NCI-H748 (cell line): ENCODE measurements at regions not wholly inside any gene's neighbourhood (a gene's known extent, or its start where the extent isn't known, plus 50 kb on each side); places are given as distances from the start of the nearest gene placed in this dataset.
"Not testable (repeated sequence)": the region's sequence is repeated elsewhere in the genome, so short reads cannot be mapped to it uniquely, and the experiment has no call there.

ENCODE experiments used
- DNase-seq: peaks from one replicate; lab custom pipeline; 2025; ENCODE audit not compliant: unreplicated experiment; lab: John Stamatoyannopoulos, UW

- DNase-seq, result no peak
Measured at GRCh38 chr19:30066781-30067759, 125.0 kb downstream of the URI1 start.

DNA sequence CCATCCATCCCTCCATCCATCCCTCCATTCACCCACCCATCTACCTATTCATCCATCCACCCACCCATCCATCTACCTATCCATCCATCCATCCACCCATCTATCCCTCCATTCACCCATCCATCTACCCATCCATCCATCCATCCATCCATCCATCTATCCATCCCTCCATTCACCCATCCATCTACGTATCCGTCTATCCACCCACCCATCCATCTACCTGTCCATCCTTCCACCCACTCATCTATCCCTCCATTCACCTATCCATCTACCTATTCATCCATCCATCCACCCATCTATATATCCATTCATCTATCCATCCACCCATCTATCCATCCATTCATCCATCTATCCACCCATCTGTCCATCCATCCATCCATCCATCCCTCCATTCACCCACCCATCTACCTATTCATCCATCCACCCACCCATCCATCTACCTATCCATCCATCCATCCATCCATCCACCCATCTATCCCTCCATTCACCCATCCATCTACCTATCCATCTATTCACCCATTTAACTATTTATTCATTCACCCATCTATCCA lies 126.0 kb downstream of the URI1 start:
- not testable (repeated sequence) for DNase-seq

GRCh38 chr19:30068528-30069395 lies 126.7 kb downstream of the URI1 start:
- DNase-seq, result no peak

GRCh38 chr19:30069535-30070197 lies 127.6 kb downstream of the URI1 start:
- no peak for DNase-seq

- no peak for DNase-seq
Measured at GRCh38 chr19:30070198-30070967, 128.3 kb downstream of the URI1 start.

DNA sequence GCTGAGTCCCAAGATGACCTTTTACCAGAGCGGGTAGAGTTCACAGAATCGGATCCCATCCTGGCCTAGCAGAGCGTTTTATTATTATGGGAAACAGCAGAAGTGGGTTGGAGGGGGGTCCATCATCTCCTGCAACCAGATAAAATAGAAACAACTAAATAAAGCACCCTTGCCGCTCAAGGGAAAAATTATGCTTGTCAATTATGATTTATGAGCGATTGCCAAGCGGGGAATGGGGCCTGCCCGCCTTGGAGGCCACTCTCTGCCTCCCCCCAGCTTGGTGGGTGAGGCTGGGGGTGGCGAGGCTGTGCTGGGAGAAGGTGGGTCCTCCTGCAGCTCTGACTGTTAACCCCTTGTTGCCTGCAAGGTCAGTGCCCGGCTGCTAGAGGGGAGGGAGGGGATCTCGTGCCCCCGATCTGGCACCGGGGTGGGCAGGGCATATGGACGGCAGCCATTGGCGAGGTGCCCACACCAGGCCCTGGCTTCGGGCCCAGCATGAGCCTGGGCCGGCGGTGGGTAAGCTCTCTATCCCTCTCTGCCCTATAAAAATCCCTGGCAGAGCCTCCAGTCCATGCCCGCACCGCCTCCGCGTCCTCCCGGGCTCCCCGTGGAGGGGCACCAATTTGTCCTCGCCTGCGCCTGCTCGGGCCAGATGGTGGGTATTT lies 129.1 kb downstream of the URI1 start:
- DNase-seq, result no peak

GRCh38 chr19:30071871-30072270 lies 129.8 kb downstream of the URI1 start:
- DNase-seq, result no peak

DNA sequence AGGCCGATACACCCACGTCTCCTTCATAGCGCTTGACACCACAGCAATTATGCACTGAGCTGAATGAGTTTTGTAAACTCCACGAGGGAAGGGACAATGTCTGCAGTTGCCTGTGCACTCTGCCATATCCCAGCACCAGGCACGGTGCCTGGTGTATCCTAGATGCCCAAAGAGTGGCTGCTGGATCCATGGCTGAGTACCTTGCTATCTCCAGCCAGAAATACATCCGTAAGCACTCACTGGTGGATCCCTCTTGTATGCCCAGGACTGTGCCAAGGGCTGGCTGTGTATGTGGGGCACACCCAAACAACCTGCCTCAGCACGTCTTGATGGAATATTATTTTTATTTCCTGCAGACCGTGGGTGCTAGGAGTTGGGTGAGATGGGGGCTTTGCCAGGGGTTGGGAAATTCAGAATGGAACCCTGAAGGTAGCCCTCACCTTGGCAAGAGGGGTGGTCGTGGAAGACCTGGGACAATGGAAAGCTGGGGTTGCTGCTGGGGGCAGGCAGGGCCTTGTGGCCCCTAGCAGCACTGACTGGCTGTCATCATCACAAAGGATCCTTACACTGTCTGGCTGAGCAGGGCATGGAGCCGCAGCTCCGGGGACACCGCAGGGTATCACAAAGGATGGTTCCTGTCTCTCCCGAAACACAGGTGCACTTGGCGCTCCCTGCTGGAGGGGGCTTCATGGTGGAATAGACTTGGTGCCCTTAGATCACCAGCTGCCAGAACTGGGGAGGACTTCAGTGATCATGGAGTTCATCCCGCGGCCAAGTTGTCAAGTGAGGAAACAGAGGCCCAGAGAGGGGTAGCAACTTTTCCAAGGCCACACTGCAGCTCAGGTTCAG lies 131.3 kb downstream of the URI1 start:
- no peak for DNase-seq

DNA sequence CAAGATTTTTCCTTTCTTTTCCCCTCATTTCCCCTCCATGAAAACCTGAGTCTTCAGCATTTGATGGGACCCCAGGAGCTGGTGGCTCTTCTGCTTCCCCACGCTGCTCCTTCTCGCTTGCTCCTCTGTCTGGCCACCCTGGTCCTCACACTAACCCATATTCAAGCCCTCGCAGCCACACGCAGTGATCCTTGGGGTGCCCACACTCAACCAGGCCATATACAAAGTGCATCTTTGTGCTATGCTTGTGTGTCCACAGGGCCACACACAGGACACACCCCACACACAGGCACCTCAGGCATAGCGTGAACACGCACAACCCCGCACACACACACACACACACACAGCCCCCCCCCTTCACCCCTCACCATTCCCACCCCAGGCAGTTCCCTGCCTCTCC lies 132.1 kb downstream of the URI1 start:
- DNase-seq, result no peak

GRCh38 chr19:30074741-30075715 lies 133.0 kb downstream of the URI1 start:
- no peak for DNase-seq

GRCh38 chr19:30076101-30076551 lies 134.1 kb downstream of the URI1 start:
- no peak for DNase-seq

GRCh38 chr19:30076751-30077670 lies 135.0 kb downstream of the URI1 start:
- no peak for DNase-seq

DNA sequence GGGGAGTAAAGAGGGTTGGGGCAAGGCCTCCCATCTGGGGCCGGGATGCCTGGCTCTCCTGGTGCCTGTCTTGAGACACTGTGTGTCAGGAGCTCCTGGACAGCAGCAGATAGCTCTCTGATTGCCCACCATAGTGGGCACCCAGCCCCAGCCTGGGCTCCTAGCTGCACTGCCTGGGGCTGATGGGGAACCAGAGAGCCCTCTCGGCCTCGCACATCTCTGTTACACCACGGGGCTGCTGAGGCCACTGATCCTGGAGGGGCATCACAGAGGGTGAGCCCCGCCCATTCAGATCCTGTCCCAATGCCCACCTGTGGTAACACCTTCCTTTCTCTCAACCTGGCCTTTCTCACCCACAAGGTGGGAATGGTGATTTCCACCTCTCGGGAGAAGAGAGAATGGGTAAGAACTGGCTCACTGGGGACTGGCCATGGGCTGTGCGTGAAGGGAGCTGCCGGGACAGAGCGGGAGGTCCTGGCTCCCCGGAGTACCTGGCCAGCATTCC lies 135.9 kb downstream of the URI1 start:
- no peak for DNase-seq

DNA sequence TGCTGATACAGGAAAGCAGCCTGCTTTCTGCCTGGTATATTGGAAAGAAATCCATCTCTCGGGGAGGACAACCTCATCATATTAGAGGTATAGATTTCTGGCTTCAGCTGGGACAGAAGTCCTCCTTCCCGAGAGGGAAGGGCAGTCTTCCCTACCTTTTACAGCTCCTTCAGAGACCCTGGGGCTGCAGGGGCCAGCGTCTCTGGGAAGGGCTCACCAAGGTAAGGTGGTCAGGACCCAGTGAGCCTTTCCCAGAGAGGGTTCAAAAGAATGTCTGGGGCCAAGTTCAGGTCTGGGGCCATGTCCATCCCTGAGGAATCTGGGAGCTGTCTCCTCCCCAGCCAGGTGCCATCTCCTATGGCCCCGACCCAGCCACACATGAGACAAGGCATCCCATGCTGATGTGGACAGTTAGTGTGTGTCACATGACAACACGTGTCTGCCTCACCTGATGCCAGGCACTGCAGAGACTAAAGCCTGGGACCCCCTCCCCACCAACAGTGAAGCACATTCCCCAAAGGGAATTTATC lies 136.4 kb downstream of the URI1 start:
- DNase-seq, result no peak

DNA sequence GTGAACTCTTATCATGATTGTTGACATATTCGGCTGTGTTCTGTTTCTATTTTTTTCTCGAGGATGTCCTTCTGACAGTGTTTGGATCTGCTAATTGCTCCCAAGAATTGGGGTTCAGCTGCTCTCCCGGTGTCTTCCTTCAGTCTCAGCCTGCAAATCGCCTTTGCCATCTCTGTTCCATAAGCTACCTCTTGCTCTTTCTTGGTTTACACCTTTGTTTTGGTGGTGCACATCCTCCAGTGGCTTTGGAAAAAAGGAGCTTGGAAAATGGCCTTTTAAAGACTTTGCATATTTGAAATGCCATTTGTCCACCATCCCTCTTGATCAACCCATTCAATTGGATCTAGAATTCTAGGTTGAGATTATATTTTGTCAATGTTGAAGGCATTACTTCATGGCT lies 137.2 kb downstream of the URI1 start:
- no peak for DNase-seq

DNA sequence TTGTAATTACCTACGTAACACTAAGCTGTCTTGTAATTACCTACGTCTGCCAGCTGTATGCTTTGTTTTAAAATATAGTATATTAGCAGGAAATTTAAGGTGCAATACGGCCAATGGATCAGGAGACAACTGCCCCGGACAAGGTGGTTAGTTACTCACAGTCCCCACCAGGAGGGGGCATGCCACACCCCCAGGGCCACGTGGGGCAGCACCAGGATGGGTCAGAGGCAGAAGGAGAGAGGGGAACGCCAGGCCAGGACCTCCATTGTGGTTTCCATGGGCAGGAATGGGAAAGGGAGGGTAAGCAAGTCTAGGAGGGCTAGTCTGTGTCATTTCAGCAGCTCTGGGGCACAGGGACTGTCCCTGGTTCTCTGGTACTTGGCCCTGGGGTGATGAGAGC lies 140.1 kb downstream of the URI1 start:
- DNase-seq, result no peak
